ENCODE measurements at regions not wholly inside any gene's neighbourhood (a gene's known extent, or its start where the extent isn't known, plus 50 kb on each side); places are given as distances from the start of the nearest gene placed in this dataset.
"Not testable (repeated sequence)": the region's sequence is repeated elsewhere in the genome, so short reads cannot be mapped to it uniquely, and the experiment has no call there.

- Histone ChIP-seq H3K27ac (ENCODE audit: low read length, poor library complexity, severe bottlenecking) (no peak overlapping the region), H3K4me2 (ENCODE audit: low read length, poor library complexity, severe bottlenecking) (no peak overlapping the region), H4K8ac (ENCODE audit: low read length) (no peak overlapping the region), H3K4me1 (ENCODE audit: control insufficient read depth, insufficient read depth, low read depth, low read length) (no peaks in the 10 kb centered on the region), H3K14ac (ENCODE audit: low read length in 2 of 2) (no peak overlapping the region), H3K4ac (ENCODE audit: low read depth in 1 of 2, low read length in 2 of 2) (no peak overlapping the region), H2AFZ (ENCODE audit: low read depth, low read length) (no peak overlapping the region), H3K27me3 (ENCODE audit: control insufficient read depth in 1 of 2, insufficient read depth in 1 of 2, low read length in 2 of 2) (no peaks in the 10 kb centered on the region), H4K91ac (ENCODE audit: low read length) (no peak overlapping the region), H3K9me3 (ENCODE audit: control insufficient read depth, low read length) (peaks cover 37% of the 10 kb centered on the region), H3K79me1 (replicated peaks; ENCODE audit: low read length, poor library complexity, severe bottlenecking) (no peaks in the 10 kb centered on the region), H3K23ac (ENCODE audit: low read length in 2 of 2) (no peak overlapping the region), H2AK5ac (ENCODE audit: low read length, severe bottlenecking) (no peak overlapping the region), H3K4me3 (ENCODE audit: insufficient read depth in 1 of 2, low read depth in 1 of 2, low read length in 2 of 2) (no peak overlapping the region), H2BK12ac (ENCODE audit: low read length in 2 of 2) (no peak overlapping the region), H3K9ac (ENCODE audit: low read length) (no peak overlapping the region), H3K36me3 (ENCODE audit: control insufficient read depth in 1 of 2, insufficient read depth in 2 of 2, low read depth in 1 of 2, low read length in 2 of 2) (no peaks in the 10 kb centered on the region), H2BK120ac (ENCODE audit: low read depth, low read length) (no peak overlapping the region), H2BK15ac (ENCODE audit: low read depth, poor library complexity, severe bottlenecking) (no peak overlapping the region), H2BK5ac (ENCODE audit: low read depth, low read length, poor library complexity, severe bottlenecking) (no peak overlapping the region), H3K18ac (ENCODE audit: low read depth in 1 of 2, low read length in 2 of 2) (no peak overlapping the region)
- WGBS = 8% methylated on average over 1 of the region's 3 CpGs
- no peak for DNase-seq
Measured at GRCh38 chr7:67673861-67674260, 677.2 kb downstream of the TYW1 start.

- H3K9ac ChIP-seq (ENCODE audit: low read length) = not testable (repeated sequence)
Measured at GRCh38 chr7:67674862-67675261, 678.2 kb downstream of the TYW1 start.

GRCh38 chr7:67675971-67676370 lies 679.3 kb downstream of the TYW1 start:
- Histone ChIP-seq H3K4ac (ENCODE audit: low read depth in 1 of 2, low read length in 2 of 2) (no peak overlapping the region), H3K9me3 (ENCODE audit: control insufficient read depth, low read length) (peaks cover 26% of the 10 kb centered on the region), H3K14ac (ENCODE audit: low read length in 2 of 2) (no peak overlapping the region), H3K4me3 (ENCODE audit: insufficient read depth in 1 of 2, low read depth in 1 of 2, low read length in 2 of 2) (no peak overlapping the region), H2BK12ac (ENCODE audit: low read length in 2 of 2) (no peak overlapping the region), H3K4me2 (ENCODE audit: low read length, poor library complexity, severe bottlenecking) (no peak overlapping the region), H2AFZ (ENCODE audit: low read depth, low read length) (no peak overlapping the region), H3K79me1 (replicated peaks; ENCODE audit: low read length, poor library complexity, severe bottlenecking) (no peaks in the 10 kb centered on the region), H3K23ac (ENCODE audit: low read length in 2 of 2) (no peak overlapping the region), H2BK5ac (ENCODE audit: low read depth, low read length, poor library complexity, severe bottlenecking) (no peak overlapping the region), H3K36me3 (ENCODE audit: control insufficient read depth in 1 of 2, insufficient read depth in 2 of 2, low read depth in 1 of 2, low read length in 2 of 2) (no peaks in the 10 kb centered on the region), H2BK15ac (ENCODE audit: low read depth, poor library complexity, severe bottlenecking) (no peak overlapping the region), H3K9ac (ENCODE audit: low read length) (no peak overlapping the region), H2BK120ac (ENCODE audit: low read depth, low read length) (no peak overlapping the region), H3K18ac (ENCODE audit: low read depth in 1 of 2, low read length in 2 of 2) (no peak overlapping the region), H2AK5ac (ENCODE audit: low read length, severe bottlenecking) (no peak overlapping the region), H3K27ac (ENCODE audit: low read length, poor library complexity, severe bottlenecking) (no peak overlapping the region), H4K8ac (ENCODE audit: low read length) (no peak overlapping the region), H4K91ac (ENCODE audit: low read length) (no peak overlapping the region), H3K27me3 (ENCODE audit: control insufficient read depth in 1 of 2, insufficient read depth in 1 of 2, low read length in 2 of 2) (no peaks in the 10 kb centered on the region), H3K4me1 (ENCODE audit: control insufficient read depth, insufficient read depth, low read depth, low read length) (no peaks in the 10 kb centered on the region)
- no peak for DNase-seq
- WGBS = 56% methylated on average over 1 of the region's 2 CpGs

More at GRCh38 chr7:67674862-67675261, 678.2 kb downstream of the TYW1 start:
- H3K4me3 ChIP-seq (ENCODE audit: insufficient read depth in 1 of 2, low read depth in 1 of 2, low read length in 2 of 2); DNase-seq; H3K4me2 ChIP-seq (ENCODE audit: low read length, poor library complexity, severe bottlenecking); H2BK15ac ChIP-seq (ENCODE audit: low read depth, poor library complexity, severe bottlenecking); H4K8ac ChIP-seq (ENCODE audit: low read length); H2BK120ac ChIP-seq (ENCODE audit: low read depth, low read length); H3K18ac ChIP-seq (ENCODE audit: low read depth in 1 of 2, low read length in 2 of 2); H2AFZ ChIP-seq (ENCODE audit: low read depth, low read length); H3K27me3 ChIP-seq (ENCODE audit: control insufficient read depth in 1 of 2, insufficient read depth in 1 of 2, low read length in 2 of 2); H2AK5ac ChIP-seq (ENCODE audit: low read length, severe bottlenecking); H3K36me3 ChIP-seq (ENCODE audit: control insufficient read depth in 1 of 2, insufficient read depth in 2 of 2, low read depth in 1 of 2, low read length in 2 of 2); H2BK12ac ChIP-seq (ENCODE audit: low read length in 2 of 2); H3K4me1 ChIP-seq (ENCODE audit: control insufficient read depth, insufficient read depth, low read depth, low read length); H3K4ac ChIP-seq (ENCODE audit: low read depth in 1 of 2, low read length in 2 of 2); H2BK5ac ChIP-seq (ENCODE audit: low read depth, low read length, poor library complexity, severe bottlenecking); H4K91ac ChIP-seq (ENCODE audit: low read length); H3K14ac ChIP-seq (ENCODE audit: low read length in 2 of 2); H3K79me1 ChIP-seq (replicated peaks; ENCODE audit: low read length, poor library complexity, severe bottlenecking); H3K23ac ChIP-seq (ENCODE audit: low read length in 2 of 2); H3K27ac ChIP-seq (ENCODE audit: low read length, poor library complexity, severe bottlenecking): not testable (repeated sequence)
- WGBS = 83% methylated on average over 5 of the region's 5 CpGs
- H3K9me3 ChIP-seq (ENCODE audit: control insufficient read depth, low read length) = peaks cover 36% of the 10 kb centered on the region

- H3K9ac ChIP-seq (ENCODE audit: low read length) = no peak overlapping the region
- no peak overlapping the region for H2BK15ac ChIP-seq (ENCODE audit: low read depth, poor library complexity, severe bottlenecking)
- H3K4me3 ChIP-seq (ENCODE audit: insufficient read depth in 1 of 2, low read depth in 1 of 2, low read length in 2 of 2) = no peak overlapping the region
- no peak for DNase-seq
- no peak overlapping the region for H3K23ac ChIP-seq (ENCODE audit: low read length in 2 of 2)
- H2BK12ac ChIP-seq (ENCODE audit: low read length in 2 of 2) = no peak overlapping the region
- no peak overlapping the region for H2BK120ac ChIP-seq (ENCODE audit: low read depth, low read length)
- no peaks in the 10 kb centered on the region for H3K4me1 ChIP-seq (ENCODE audit: control insufficient read depth, insufficient read depth, low read depth, low read length)
- H3K9me3 ChIP-seq (ENCODE audit: control insufficient read depth, low read length) = peaks cover 12% of the 10 kb centered on the region
- H4K91ac ChIP-seq (ENCODE audit: low read length) = no peak overlapping the region
- no peak overlapping the region for H3K4me2 ChIP-seq (ENCODE audit: low read length, poor library complexity, severe bottlenecking)
- H3K14ac ChIP-seq (ENCODE audit: low read length in 2 of 2) = no peak overlapping the region
- H3K79me1 ChIP-seq (replicated peaks; ENCODE audit: low read length, poor library complexity, severe bottlenecking) = no peaks in the 10 kb centered on the region
- H2AFZ ChIP-seq (ENCODE audit: low read depth, low read length) = no peak overlapping the region
- H3K27ac ChIP-seq (ENCODE audit: low read length, poor library complexity, severe bottlenecking) = no peak overlapping the region
- no peak overlapping the region for H2BK5ac ChIP-seq (ENCODE audit: low read depth, low read length, poor library complexity, severe bottlenecking)
- no peak overlapping the region for H4K8ac ChIP-seq (ENCODE audit: low read length)
- no peak overlapping the region for H2AK5ac ChIP-seq (ENCODE audit: low read length, severe bottlenecking)
- 80% methylated on average over 4 of the region's 4 CpGs for whole genome bisulfite sequencing
- no peak overlapping the region for H3K4ac ChIP-seq (ENCODE audit: low read depth in 1 of 2, low read length in 2 of 2)
- no peak overlapping the region for H3K18ac ChIP-seq (ENCODE audit: low read depth in 1 of 2, low read length in 2 of 2)
- H3K36me3 ChIP-seq (ENCODE audit: control insufficient read depth in 1 of 2, insufficient read depth in 2 of 2, low read depth in 1 of 2, low read length in 2 of 2) = no peaks in the 10 kb centered on the region
- no peaks in the 10 kb centered on the region for H3K27me3 ChIP-seq (ENCODE audit: control insufficient read depth in 1 of 2, insufficient read depth in 1 of 2, low read length in 2 of 2)
Measured at GRCh38 chr7:67678419-67678818, 681.8 kb downstream of the TYW1 start.
